ENCODE measurements at regions not wholly inside any gene's neighbourhood (a gene's known extent, or its start where the extent isn't known, plus 50 kb on each side); places are given as distances from the start of the nearest gene placed in this dataset.
A peak's percentile ranks its signal among the peaks of the same experiment; 100 is the strongest.

DNA sequence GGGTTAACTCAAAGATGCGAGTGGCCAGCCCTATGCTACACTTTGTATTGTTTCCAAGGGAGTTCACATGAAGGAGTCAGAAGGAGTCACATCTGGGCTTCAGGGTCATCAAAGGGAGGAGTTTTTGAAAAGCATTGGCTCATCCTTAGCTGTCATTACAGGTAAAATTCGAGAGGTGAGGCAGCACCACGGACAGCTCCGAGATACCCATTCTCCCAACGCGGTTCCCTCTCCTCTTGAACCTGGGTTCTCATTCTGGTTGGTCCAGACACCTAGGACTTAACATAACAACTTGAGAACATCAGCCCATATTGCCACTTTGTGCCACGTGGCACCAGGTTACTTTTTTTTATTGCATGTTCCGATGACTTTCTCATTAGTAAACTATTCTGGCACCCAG lies 768.6 kb downstream of the NLGN4Y start:
- TF ChIP-seq, protein P1, sequence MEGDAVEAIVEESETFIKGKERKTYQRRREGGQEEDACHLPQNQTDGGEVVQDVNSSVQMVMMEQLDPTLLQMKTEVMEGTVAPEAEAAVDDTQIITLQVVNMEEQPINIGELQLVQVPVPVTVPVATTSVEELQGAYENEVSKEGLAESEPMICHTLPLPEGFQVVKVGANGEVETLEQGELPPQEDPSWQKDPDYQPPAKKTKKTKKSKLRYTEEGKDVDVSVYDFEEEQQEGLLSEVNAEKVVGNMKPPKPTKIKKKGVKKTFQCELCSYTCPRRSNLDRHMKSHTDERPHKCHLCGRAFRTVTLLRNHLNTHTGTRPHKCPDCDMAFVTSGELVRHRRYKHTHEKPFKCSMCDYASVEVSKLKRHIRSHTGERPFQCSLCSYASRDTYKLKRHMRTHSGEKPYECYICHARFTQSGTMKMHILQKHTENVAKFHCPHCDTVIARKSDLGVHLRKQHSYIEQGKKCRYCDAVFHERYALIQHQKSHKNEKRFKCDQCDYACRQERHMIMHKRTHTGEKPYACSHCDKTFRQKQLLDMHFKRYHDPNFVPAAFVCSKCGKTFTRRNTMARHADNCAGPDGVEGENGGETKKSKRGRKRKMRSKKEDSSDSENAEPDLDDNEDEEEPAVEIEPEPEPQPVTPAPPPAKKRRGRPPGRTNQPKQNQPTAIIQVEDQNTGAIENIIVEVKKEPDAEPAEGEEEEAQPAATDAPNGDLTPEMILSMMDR (conservative IDR thresholded peaks at IDR 0.05; ENCODE audit: low read depth in 2 of 2), result no peak
- TF ChIP-seq POLR2AphosphoS5 (IDR thresholded peaks at IDR 0.05; ENCODE audit: low read depth) (no peak), JUNB (IDR thresholded peaks at IDR 0.05; ENCODE audit: unreplicated experiment) (no peak)
- TF ChIP-seq, protein P2, sequence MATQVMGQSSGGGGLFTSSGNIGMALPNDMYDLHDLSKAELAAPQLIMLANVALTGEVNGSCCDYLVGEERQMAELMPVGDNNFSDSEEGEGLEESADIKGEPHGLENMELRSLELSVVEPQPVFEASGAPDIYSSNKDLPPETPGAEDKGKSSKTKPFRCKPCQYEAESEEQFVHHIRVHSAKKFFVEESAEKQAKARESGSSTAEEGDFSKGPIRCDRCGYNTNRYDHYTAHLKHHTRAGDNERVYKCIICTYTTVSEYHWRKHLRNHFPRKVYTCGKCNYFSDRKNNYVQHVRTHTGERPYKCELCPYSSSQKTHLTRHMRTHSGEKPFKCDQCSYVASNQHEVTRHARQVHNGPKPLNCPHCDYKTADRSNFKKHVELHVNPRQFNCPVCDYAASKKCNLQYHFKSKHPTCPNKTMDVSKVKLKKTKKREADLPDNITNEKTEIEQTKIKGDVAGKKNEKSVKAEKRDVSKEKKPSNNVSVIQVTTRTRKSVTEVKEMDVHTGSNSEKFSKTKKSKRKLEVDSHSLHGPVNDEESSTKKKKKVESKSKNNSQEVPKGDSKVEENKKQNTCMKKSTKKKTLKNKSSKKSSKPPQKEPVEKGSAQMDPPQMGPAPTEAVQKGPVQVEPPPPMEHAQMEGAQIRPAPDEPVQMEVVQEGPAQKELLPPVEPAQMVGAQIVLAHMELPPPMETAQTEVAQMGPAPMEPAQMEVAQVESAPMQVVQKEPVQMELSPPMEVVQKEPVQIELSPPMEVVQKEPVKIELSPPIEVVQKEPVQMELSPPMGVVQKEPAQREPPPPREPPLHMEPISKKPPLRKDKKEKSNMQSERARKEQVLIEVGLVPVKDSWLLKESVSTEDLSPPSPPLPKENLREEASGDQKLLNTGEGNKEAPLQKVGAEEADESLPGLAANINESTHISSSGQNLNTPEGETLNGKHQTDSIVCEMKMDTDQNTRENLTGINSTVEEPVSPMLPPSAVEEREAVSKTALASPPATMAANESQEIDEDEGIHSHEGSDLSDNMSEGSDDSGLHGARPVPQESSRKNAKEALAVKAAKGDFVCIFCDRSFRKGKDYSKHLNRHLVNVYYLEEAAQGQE (IDR thresholded peaks at IDR 0.05; ENCODE audit: unreplicated experiment), result peak; percentile 80
